HS-27A (cell line): ENCODE measurements at regions not wholly inside any gene's neighbourhood (a gene's known extent, or its start where the extent isn't known, plus 50 kb on each side); places are given as distances from the start of the nearest gene placed in this dataset.
"Not testable (repeated sequence)": the region's sequence is repeated elsewhere in the genome, so short reads cannot be mapped to it uniquely, and the experiment has no call there.

Experiments used
- DNase-seq: peaks from one replicate; pipeline ENCODE4 v3.0.0-alpha.2; 2012; ENCODE audit warnings: low read depth, missing footprints

GRCh38 chr4:188435381-188435780, 296.1 kb downstream of the TRIML1 start:
- DNase-seq = no peak

GRCh38 chr4:188437535-188437934, 298.3 kb downstream of the TRIML1 start:
- no peak for DNase-seq

GRCh38 chr4:188438391-188438824, 299.2 kb downstream of the TRIML1 start:
- DNase-seq = not testable (repeated sequence)

GRCh38 chr4:188439641-188440311, 300.5 kb downstream of the TRIML1 start:
- DNase-seq = no peak

- no peak for DNase-seq
Observed at GRCh38 chr4:188444500-188444899, 305.3 kb downstream of the TRIML1 start.

- not testable (repeated sequence) for DNase-seq
Observed at GRCh38 chr4:188448996-188449395, 309.8 kb downstream of the TRIML1 start.

GRCh38 chr4:188450571-188450970, 311.3 kb downstream of the TRIML1 start:
- no peak for DNase-seq

GRCh38 chr4:188452097-188452496, 312.9 kb downstream of the TRIML1 start:
- DNase-seq = no peak

- no peak for DNase-seq
Observed at GRCh38 chr4:188454575-188454974, 315.3 kb downstream of the TRIML1 start.

- DNase-seq = no peak
Observed at GRCh38 chr4:188455062-188455752, 316.0 kb downstream of the TRIML1 start.

GRCh38 chr4:188459381-188459780, 320.1 kb downstream of the TRIML1 start:
- no peak for DNase-seq

GRCh38 chr4:188463909-188464308, 324.7 kb downstream of the TRIML1 start:
- no peak for DNase-seq

GRCh38 chr4:188466001-188466400, 326.8 kb downstream of the TRIML1 start:
- DNase-seq = no peak

- DNase-seq = no peak
Observed at GRCh38 chr4:188484256-188484655, 345.0 kb downstream of the TRIML1 start.

- DNase-seq = no peak
Observed at GRCh38 chr4:188485906-188486305, 346.7 kb downstream of the TRIML1 start.

GRCh38 chr4:188492886-188493285, 353.6 kb downstream of the TRIML1 start:
- no peak for DNase-seq

- no peak for DNase-seq
Observed at GRCh38 chr4:188495169-188495568, 355.9 kb downstream of the TRIML1 start.

GRCh38 chr4:188511431-188511830, 372.2 kb downstream of the TRIML1 start:
- no peak for DNase-seq

- no peak for DNase-seq
Observed at GRCh38 chr4:188532751-188533150, 393.5 kb downstream of the TRIML1 start.

- no peak for DNase-seq
Observed at GRCh38 chr4:188534297-188534696, 395.1 kb downstream of the TRIML1 start.

- DNase-seq = no peak
Observed at GRCh38 chr4:188534917-188535316, 395.7 kb downstream of the TRIML1 start.

GRCh38 chr4:188536826-188537225, 397.6 kb downstream of the TRIML1 start:
- DNase-seq = no peak

- DNase-seq = no peak
Observed at GRCh38 chr4:188550296-188550695, 411.1 kb downstream of the TRIML1 start.

- DNase-seq = no peak
Observed at GRCh38 chr4:188551156-188551555, 411.9 kb downstream of the TRIML1 start.
